H9 (cell line): ENCODE measurements at regions not wholly inside any gene's neighbourhood (a gene's known extent, or its start where the extent isn't known, plus 50 kb on each side); places are given as distances from the start of the nearest gene placed in this dataset.
"Not testable (repeated sequence)": the region's sequence is repeated elsewhere in the genome, so short reads cannot be mapped to it uniquely, and the experiment has no call there.

Experiments
- DNase-seq: peaks from one replicate; pipeline ENCODE4 v3.0.0-alpha.2; 2017
- H2AFZ ChIP-seq: one replicate; pipeline ENCODE4 v1.6.1; 2013; ENCODE audit warnings: mild to moderate bottlenecking, low read length, control low read depth, moderate library complexity
- H2AK5ac ChIP-seq: 2 replicates; pipeline ENCODE4 v1.6.1; 2013; ENCODE audit warnings: low read length, control low read depth, mixed read lengths; ENCODE audit not compliant: insufficient read length
- H2BK120ac ChIP-seq: one replicate; pipeline ENCODE4 v1.6.1; 2013; ENCODE audit warnings: low read depth, mild to moderate bottlenecking, low read length, control low read depth, inconsistent platforms; ENCODE audit not compliant: poor library complexity, severe bottlenecking
- H2BK12ac ChIP-seq: 2 replicates; pipeline ENCODE4 v1.6.1; 2013; ENCODE audit warnings: low read length, control low read depth, mixed read lengths, low read depth; ENCODE audit not compliant: insufficient read length
- H2BK15ac ChIP-seq: 2 replicates; pipeline ENCODE4 v1.6.1; 2013; ENCODE audit warnings: low read depth, low read length, control low read depth
- H2BK20ac ChIP-seq: one replicate; pipeline ENCODE4 v1.6.1; 2013; ENCODE audit warnings: low read depth, mild to moderate bottlenecking, low read length, control low read depth, inconsistent platforms; ENCODE audit not compliant: poor library complexity, severe bottlenecking
- H2BK5ac ChIP-seq: 2 replicates; pipeline ENCODE4 v1.6.1; 2013; ENCODE audit warnings: low read length, control low read depth, mixed read lengths; ENCODE audit not compliant: insufficient read length
- H3K14ac ChIP-seq: 2 replicates; pipeline ENCODE4 v1.6.1; 2013; ENCODE audit warnings: low read length, control low read depth; ENCODE audit not compliant: insufficient read depth
- H3K18ac ChIP-seq: 2 replicates; pipeline ENCODE4 v1.6.1; 2013; ENCODE audit warnings: low read depth, mild to moderate bottlenecking, mixed read lengths, low read length, control low read depth; ENCODE audit not compliant: insufficient read length
- H3K23ac ChIP-seq: 2 replicates; pipeline ENCODE4 v1.6.1; 2013; ENCODE audit warnings: low read length, control low read depth, mixed read lengths, low read depth; ENCODE audit not compliant: insufficient read length
- H3K23me2 ChIP-seq: 2 replicates; pipeline ENCODE4 v1.6.1; 2013; ENCODE audit warnings: low read depth, mild to moderate bottlenecking, mixed read lengths, low read length, control low read depth; ENCODE audit not compliant: insufficient read length, poor library complexity, severe bottlenecking
- H3K27ac ChIP-seq: 2 replicates; pipeline ENCODE4 v1.5.1; 2013; ENCODE audit warnings: low read length, control low read depth, mixed read lengths, low read depth; ENCODE audit not compliant: insufficient read length
- H3K27me3 ChIP-seq: 2 replicates; pipeline ENCODE4 v1.6.1; 2013; ENCODE audit warnings: low read length, control low read depth, inconsistent platforms; ENCODE audit not compliant: insufficient read depth
- H3K4ac ChIP-seq: 2 replicates; pipeline ENCODE4 v1.6.1; 2013; ENCODE audit warnings: low read depth, mild to moderate bottlenecking, control low read depth, inconsistent platforms, low read length, moderate library complexity
- H3K4me1 ChIP-seq: 2 replicates; pipeline ENCODE4 v1.6.1; 2013; ENCODE audit warnings: low read length, control low read depth, inconsistent platforms; ENCODE audit not compliant: insufficient read depth
- H3K4me2 ChIP-seq: 2 replicates; pipeline ENCODE4 v1.6.1; 2013; ENCODE audit warnings: low read length, control low read depth, mixed read lengths; ENCODE audit not compliant: insufficient read length, insufficient read depth
- H3K56ac ChIP-seq: 2 replicates; pipeline ENCODE4 v1.6.1; 2013; ENCODE audit warnings: low read depth, mild to moderate bottlenecking, mixed read lengths, low read length, control low read depth; ENCODE audit not compliant: insufficient read length
- H3K79me1 ChIP-seq: 2 replicates; pipeline ENCODE4 v1.6.1; 2013; ENCODE audit warnings: low read depth, mild to moderate bottlenecking, moderate library complexity, low read length, control low read depth, inconsistent platforms; ENCODE audit not compliant: insufficient read depth, poor library complexity, severe bottlenecking
- H3K79me2 ChIP-seq: 2 replicates; pipeline ENCODE4 v1.6.1; 2013; ENCODE audit warnings: low read length, control low read depth, inconsistent platforms; ENCODE audit not compliant: insufficient read depth
- H3K9ac ChIP-seq: 2 replicates; pipeline ENCODE4 v1.6.1; 2013; ENCODE audit warnings: low read length, control low read depth, mixed read lengths; ENCODE audit not compliant: insufficient read length; ENCODE audit errors: extremely low read depth
- H3K9me3 ChIP-seq: one replicate; pipeline ENCODE4 v1.6.1; 2013; ENCODE audit warnings: low read depth, low read length, inconsistent platforms; ENCODE audit not compliant: control insufficient read depth
- H3T11ph ChIP-seq: one replicate; pipeline ENCODE4 v1.6.1; 2013; ENCODE audit warnings: mild to moderate bottlenecking, low read length, control low read depth, inconsistent platforms
- H4K20me1 ChIP-seq: one replicate; pipeline ENCODE4 v1.6.1; 2013; ENCODE audit not compliant: control insufficient read depth, insufficient read length, insufficient read depth
- H4K5ac ChIP-seq: 2 replicates; pipeline ENCODE4 v1.6.1; 2013; ENCODE audit warnings: low read depth, mild to moderate bottlenecking, mixed read lengths, low read length, control low read depth; ENCODE audit not compliant: insufficient read length
- H4K8ac ChIP-seq: replicated peaks from 2 replicates; pipeline ENCODE4 v1.6.1; 2013; ENCODE audit warnings: low read length, control low read depth, mixed read lengths, low read depth; ENCODE audit not compliant: insufficient read length
- H4K91ac ChIP-seq: 2 replicates; pipeline ENCODE4 v1.6.1; 2013; ENCODE audit warnings: low read depth, mild to moderate bottlenecking, moderate library complexity, mixed read lengths, low read length, control low read depth; ENCODE audit not compliant: insufficient read length
- H3K27ac Mint-ChIP-seq, 3 experiments: 2 replicates in 2 of 3; 3 replicates in 1 of 3; pipeline ENCODE4 v1.8.0; 2020 to 2021; ENCODE audit warnings: mixed read lengths in 3 of 3, mild to moderate bottlenecking in 1 of 3, moderate library complexity in 1 of 3
- H3K27me3 Mint-ChIP-seq: 2 replicates; pipeline ENCODE4 v1.8.0; 2021; ENCODE audit warnings: low read depth, mild to moderate bottlenecking, moderate library complexity, mixed read lengths
- H3K36me3 Mint-ChIP-seq, 3 experiments: 2 replicates in 2 of 3; 3 replicates in 1 of 3; pipeline ENCODE4 v1.8.0; 2020 to 2021; ENCODE audit warnings: low read depth in 3 of 3, mixed read lengths in 3 of 3; ENCODE audit not compliant: insufficient read depth in 1 of 3
- H3K4me1 Mint-ChIP-seq, 2 experiments: 2 replicates each; pipeline ENCODE4 v1.8.0; 2020; ENCODE audit warnings: mixed read lengths in 2 of 2
- H3K4me3 Mint-ChIP-seq, 2 experiments: 2 replicates in 1 of 2; 3 replicates in 1 of 2; pipeline ENCODE4 v1.8.0; 2020 to 2021; ENCODE audit warnings: mild to moderate bottlenecking in 2 of 2, mixed read lengths in 2 of 2, moderate library complexity in 1 of 2
- H3K9me3 Mint-ChIP-seq, 2 experiments: 2 replicates in 1 of 2; 3 replicates in 1 of 2; pipeline ENCODE4 v1.8.0; 2020; ENCODE audit warnings: mild to moderate bottlenecking in 2 of 2, mixed read lengths in 2 of 2, moderate library complexity in 1 of 2
- CTCF ChIP-seq: fragments of 200-600 bp; sonication (generic); conservative IDR thresholded peaks from 3 replicates; pipeline ENCODE4 v1.8.0; 2021; ENCODE audit warnings: antibody characterized with exemption, mild to moderate bottlenecking
- WGBS: extraction: QIAGEN DNeasy Blood & Tissue Kit; methylation state at CpG from one replicate; pipeline ENCODE4 v1.1.7; 2013; ENCODE audit warnings: missing lambda C conversion rate, low lambda C conversion rate, mixed read lengths; ENCODE audit not compliant: insufficient read length; ENCODE audit errors: extremely low coverage; 5-methylcytosine and 5-hydroxymethylcytosine counted together

DNA sequence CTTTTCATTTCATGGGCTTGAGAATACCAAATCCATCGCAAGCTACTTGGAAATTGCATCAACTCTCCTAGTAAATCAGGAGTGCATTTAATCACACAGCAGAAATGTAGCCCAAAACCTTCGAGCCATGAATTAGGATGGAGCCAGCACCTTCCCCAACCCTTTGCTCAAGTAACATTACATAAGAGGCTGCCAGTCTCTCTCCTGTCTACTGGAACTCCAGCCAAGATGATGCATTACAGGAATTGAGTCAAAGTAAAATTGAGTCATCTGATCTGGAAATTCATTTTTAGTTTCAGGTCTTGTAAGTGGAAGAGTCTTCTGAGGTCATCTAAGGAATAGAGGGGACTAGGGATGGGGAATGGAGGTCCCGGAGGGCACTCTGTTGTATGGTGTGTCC, 69.7 kb upstream of the FHIP2A start:
- Histone ChIP-seq H3K9me3 (no peaks in the 10 kb centered on the region), H3K9ac (no peak overlapping the region), H2AK5ac (no peak overlapping the region), H3K56ac (no peak overlapping the region), H4K91ac (no peak overlapping the region), H4K20me1 (no peaks in the 10 kb centered on the region), H4K8ac (no peak overlapping the region), H3K4ac (no peak overlapping the region), H3K27me3 (no peaks in the 10 kb centered on the region), H3K23me2 (no peaks in the 10 kb centered on the region), H2BK15ac (no peak overlapping the region), H3K18ac (no peak overlapping the region), H3K27ac (no peak overlapping the region), H3K14ac (no peak overlapping the region), H3K79me2 (no peaks in the 10 kb centered on the region), H4K5ac (no peak overlapping the region), H2AFZ (no peak overlapping the region), H3K4me2 (no peak overlapping the region), H2BK20ac (no peak overlapping the region), H2BK5ac (no peak overlapping the region), H3T11ph (no peak overlapping the region), H3K23ac (no peak overlapping the region), H3K4me1 (no peaks in the 10 kb centered on the region; the same call in 1 of the 2 replicates), H3K79me1 (no peaks in the 10 kb centered on the region), H2BK12ac (no peak overlapping the region), H2BK120ac (no peak overlapping the region)
- WGBS, result no CpG with 5 or more reads among the region's 3 CpGs
- Mint-ChIP-seq H3K27me3 (no peaks in the 10 kb centered on the region; the same call in 1 of the 2 replicates), H3K9me3 (no peaks in the 10 kb centered on the region; a peak in 1 of 5 replicates), H3K36me3 (no peaks in the 10 kb centered on the region; a peak in 1 of 7 replicates), H3K27ac (no peak overlapping the region), H3K4me1 (no peaks in the 10 kb centered on the region), H3K4me3 (no peak overlapping the region)
- no peak for DNase-seq
- TF ChIP-seq CTCF, result no peak

GRCh38 chr10:114752570-114752969, 69.0 kb upstream of the FHIP2A start:
- not testable (repeated sequence) for H3K36me3 Mint-ChIP-seq, H3K23me2 ChIP-seq, H2BK15ac ChIP-seq, H2BK12ac ChIP-seq, H3K27me3 ChIP-seq, H3K79me2 ChIP-seq, H2BK5ac ChIP-seq, H4K8ac ChIP-seq, H3K4me1 Mint-ChIP-seq, H3K4me2 ChIP-seq, H3K79me1 ChIP-seq, H3K18ac ChIP-seq, H2BK120ac ChIP-seq, H3K23ac ChIP-seq, DNase-seq, H3K27ac ChIP-seq, H3K9ac ChIP-seq, H3K9me3 Mint-ChIP-seq, H2AFZ ChIP-seq, H3K27ac Mint-ChIP-seq, H4K20me1 ChIP-seq, H4K5ac ChIP-seq, H3K4ac ChIP-seq, H3K4me1 ChIP-seq, H2BK20ac ChIP-seq, H3K14ac ChIP-seq, H3K27me3 Mint-ChIP-seq, H4K91ac ChIP-seq, H3K4me3 Mint-ChIP-seq, H2AK5ac ChIP-seq, H3K56ac ChIP-seq, H3T11ph ChIP-seq, H3K9me3 ChIP-seq
- WGBS, result no CpG with 5 or more reads among the region's 1 CpG
